RWPE2 (cell line): ENCODE measurements at regions not wholly inside any gene's neighbourhood (a gene's known extent, or its start where the extent isn't known, plus 50 kb on each side); places are given as distances from the start of the nearest gene placed in this dataset.

Experiments
- ATAC-seq: fragments of 200-7000 bp; cut with Tn5 transposase; 3 replicates; pipeline ENCODE4 v1.9.1; 2021; ENCODE audit warnings: low read depth
- DNase-seq: peaks from one replicate; pipeline ENCODE4 v3.0.0-alpha.2; 2020; ENCODE audit warnings: low spot score
- H3K27ac ChIP-seq: fragments of 450-650 bp; 2 replicates; pipeline ENCODE4 v1.5.1; 2017; ENCODE audit warnings: mild to moderate bottlenecking; ENCODE audit not compliant: poor library complexity, severe bottlenecking
- H3K27me3 ChIP-seq: fragments of 250-450 bp; sonication (Bioruptor Pico); 2 replicates; pipeline ENCODE4 v1.5.1; 2021; ENCODE audit warnings: mild to moderate bottlenecking, moderate library complexity; ENCODE audit not compliant: insufficient read depth, poor library complexity, severe bottlenecking
- H3K36me3 ChIP-seq: fragments of 250-450 bp; sonication (Bioruptor Pico); 2 replicates; pipeline ENCODE4 v1.5.1; 2020; ENCODE audit warnings: low read depth, mild to moderate bottlenecking, moderate library complexity
- H3K4me1 ChIP-seq: fragments of 250-450 bp; sonication (Bioruptor Pico); 2 replicates; pipeline ENCODE4 v1.5.1; 2021; ENCODE audit warnings: mild to moderate bottlenecking, moderate library complexity; ENCODE audit not compliant: insufficient read depth, poor library complexity, severe bottlenecking
- H3K4me3 ChIP-seq: fragments of 250-450 bp; sonication (Bioruptor Pico); 2 replicates; pipeline ENCODE4 v1.5.1; 2021; ENCODE audit warnings: mild to moderate bottlenecking, moderate library complexity; ENCODE audit not compliant: severe bottlenecking
- H3K9me3 ChIP-seq: fragments of 250-450 bp; sonication (Bioruptor Pico); 2 replicates; pipeline ENCODE4 v1.5.1; 2021; ENCODE audit warnings: mild to moderate bottlenecking, moderate library complexity; ENCODE audit not compliant: severe bottlenecking
- TF ChIP-seq, protein P1 (sequence below): fragments of 450-650 bp; IDR thresholded peaks from one replicate; pipeline ENCODE4 v1.5.1; 2017; ENCODE audit warnings: mild to moderate bottlenecking, moderate library complexity; ENCODE audit not compliant: poor library complexity, severe bottlenecking

DNA sequence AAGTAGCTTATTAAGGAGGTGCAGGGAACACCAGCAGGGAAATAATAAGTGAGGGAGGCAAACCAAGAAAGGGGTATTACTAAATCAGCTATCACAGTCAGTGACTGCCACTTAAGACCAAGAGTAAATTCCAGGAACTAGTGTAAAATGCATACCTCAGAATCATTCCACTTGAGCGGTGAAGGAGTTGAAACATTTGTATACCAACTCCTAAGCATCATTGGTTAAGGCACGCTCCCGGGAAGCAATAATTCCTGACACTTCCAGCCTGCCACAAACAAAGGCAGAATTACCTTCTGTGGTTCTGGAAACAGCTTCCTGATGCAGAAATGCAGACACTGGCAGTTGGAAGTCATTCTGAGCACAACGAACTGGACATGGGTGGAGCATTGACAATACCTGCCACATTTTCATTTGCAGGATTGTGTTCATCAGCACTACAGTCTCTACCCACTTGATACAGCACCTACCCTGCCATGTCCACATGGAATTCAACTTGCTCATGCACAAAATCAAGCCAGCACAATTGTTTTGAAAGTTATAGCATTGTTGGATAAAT lies 82.1 kb downstream of the PPP1R2C start:
- no peak for DNase-seq
- TF ChIP-seq, protein P1, sequence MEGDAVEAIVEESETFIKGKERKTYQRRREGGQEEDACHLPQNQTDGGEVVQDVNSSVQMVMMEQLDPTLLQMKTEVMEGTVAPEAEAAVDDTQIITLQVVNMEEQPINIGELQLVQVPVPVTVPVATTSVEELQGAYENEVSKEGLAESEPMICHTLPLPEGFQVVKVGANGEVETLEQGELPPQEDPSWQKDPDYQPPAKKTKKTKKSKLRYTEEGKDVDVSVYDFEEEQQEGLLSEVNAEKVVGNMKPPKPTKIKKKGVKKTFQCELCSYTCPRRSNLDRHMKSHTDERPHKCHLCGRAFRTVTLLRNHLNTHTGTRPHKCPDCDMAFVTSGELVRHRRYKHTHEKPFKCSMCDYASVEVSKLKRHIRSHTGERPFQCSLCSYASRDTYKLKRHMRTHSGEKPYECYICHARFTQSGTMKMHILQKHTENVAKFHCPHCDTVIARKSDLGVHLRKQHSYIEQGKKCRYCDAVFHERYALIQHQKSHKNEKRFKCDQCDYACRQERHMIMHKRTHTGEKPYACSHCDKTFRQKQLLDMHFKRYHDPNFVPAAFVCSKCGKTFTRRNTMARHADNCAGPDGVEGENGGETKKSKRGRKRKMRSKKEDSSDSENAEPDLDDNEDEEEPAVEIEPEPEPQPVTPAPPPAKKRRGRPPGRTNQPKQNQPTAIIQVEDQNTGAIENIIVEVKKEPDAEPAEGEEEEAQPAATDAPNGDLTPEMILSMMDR, result no peak
- Histone ChIP-seq H3K27ac (no peak overlapping the region), H3K4me1 (no peaks in the 10 kb centered on the region), H3K4me3 (no peak overlapping the region), H3K9me3 (no peaks in the 10 kb centered on the region), H3K27me3 (no peaks in the 10 kb centered on the region), H3K36me3 (no peaks in the 10 kb centered on the region)
- ATAC-seq, result no peak

- ATAC-seq (no peak), DNase-seq (no peak)
- no peaks in the 10 kb centered on the region for H3K36me3 ChIP-seq
- H3K9me3 ChIP-seq, result no peaks in the 10 kb centered on the region
- no peaks in the 10 kb centered on the region for H3K27me3 ChIP-seq
- H3K27ac ChIP-seq, result no peak overlapping the region
- H3K4me1 ChIP-seq, result no peaks in the 10 kb centered on the region
- TF ChIP-seq, protein P1, result no peak
- H3K4me3 ChIP-seq, result no peak overlapping the region
Observed at GRCh38 chrX:42694260-42694815, 83.6 kb downstream of the PPP1R2C start.

DNA sequence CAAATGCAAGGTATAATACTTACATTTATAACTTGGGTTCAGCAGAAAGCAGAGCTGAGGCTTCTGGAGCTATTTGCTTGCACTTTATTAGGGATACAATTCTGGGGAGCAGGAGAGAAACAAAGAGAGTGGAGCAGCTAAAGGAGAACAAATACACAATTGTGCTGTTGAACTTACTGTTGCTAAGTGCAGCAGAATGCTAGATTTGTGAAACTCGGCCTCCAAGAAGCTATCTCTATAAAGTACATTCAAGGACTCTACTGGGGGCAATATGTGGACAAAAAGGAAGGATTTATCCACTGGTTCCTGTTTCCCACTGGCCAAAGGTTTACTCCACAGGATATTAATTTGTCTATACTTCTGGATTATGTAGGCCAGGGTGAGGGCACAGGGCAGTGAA lies 86.8 kb downstream of the PPP1R2C start:
- no peaks in the 10 kb centered on the region for H3K9me3 ChIP-seq
- no peaks in the 10 kb centered on the region for H3K27me3 ChIP-seq
- no peak overlapping the region for H3K4me3 ChIP-seq
- no peaks in the 10 kb centered on the region for H3K4me1 ChIP-seq
- ATAC-seq (no peak), DNase-seq (no peak)
- TF ChIP-seq, protein P1, result no peak
- no peaks in the 10 kb centered on the region for H3K36me3 ChIP-seq
- H3K27ac ChIP-seq, result no peak overlapping the region

DNA sequence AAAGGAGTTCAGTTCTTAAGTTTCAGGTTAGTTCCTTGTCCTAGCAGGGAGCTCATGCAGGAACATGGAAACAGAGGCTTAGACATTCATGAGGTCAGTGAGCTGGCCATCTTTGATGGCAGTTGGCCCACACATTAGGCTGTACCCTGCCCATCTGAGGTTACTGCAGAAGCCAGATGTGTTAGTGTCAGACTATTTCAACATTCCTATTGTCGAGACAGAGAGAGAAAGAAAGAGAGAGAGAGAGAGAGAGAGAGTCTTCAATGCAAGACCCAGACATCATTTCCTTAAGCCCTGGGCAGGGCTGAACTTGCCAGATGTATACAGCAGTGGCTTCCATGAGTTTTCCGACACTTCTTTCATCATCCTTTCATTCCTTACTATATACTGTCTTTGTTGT lies 91.3 kb downstream of the PPP1R2C start:
- no peak for DNase-seq
- TF ChIP-seq, protein P1, result no peak
- Histone ChIP-seq H3K9me3 (no peaks in the 10 kb centered on the region), H3K27me3 (no peaks in the 10 kb centered on the region), H3K27ac (no peak overlapping the region), H3K4me3 (no peak overlapping the region), H3K36me3 (no peaks in the 10 kb centered on the region), H3K4me1 (no peaks in the 10 kb centered on the region)
- ATAC-seq, result no peak

DNA sequence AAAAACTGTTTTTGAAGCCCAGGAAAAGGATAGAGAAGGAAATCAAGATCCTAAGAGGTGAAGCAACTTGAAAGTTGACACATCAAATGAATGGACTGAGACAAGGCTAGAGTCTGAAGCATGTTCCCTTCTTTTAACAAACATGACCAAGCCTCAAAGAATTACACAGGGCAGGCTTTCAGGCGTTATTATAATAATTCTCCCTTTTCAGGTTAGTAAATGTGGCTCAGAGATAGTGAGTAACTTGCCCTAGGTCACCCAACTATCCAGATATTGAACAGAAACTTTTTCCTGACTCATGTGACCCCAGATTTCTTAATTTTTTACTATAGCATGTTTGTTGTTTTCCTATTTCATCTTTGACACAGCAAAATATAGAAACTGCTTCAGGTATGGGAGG lies 91.7 kb downstream of the PPP1R2C start:
- no peaks in the 10 kb centered on the region for H3K4me1 ChIP-seq
- no peak overlapping the region for H3K27ac ChIP-seq
- H3K27me3 ChIP-seq, result no peaks in the 10 kb centered on the region
- DNase-seq (no peak), ATAC-seq (no peak)
- no peak overlapping the region for H3K4me3 ChIP-seq
- TF ChIP-seq, protein P1, result no peak
- H3K36me3 ChIP-seq, result no peaks in the 10 kb centered on the region
- no peaks in the 10 kb centered on the region for H3K9me3 ChIP-seq
